ENCODE measurements at regions not wholly inside any gene's neighbourhood (a gene's known extent, or its start where the extent isn't known, plus 50 kb on each side); places are given as distances from the start of the nearest gene placed in this dataset.

DNA sequence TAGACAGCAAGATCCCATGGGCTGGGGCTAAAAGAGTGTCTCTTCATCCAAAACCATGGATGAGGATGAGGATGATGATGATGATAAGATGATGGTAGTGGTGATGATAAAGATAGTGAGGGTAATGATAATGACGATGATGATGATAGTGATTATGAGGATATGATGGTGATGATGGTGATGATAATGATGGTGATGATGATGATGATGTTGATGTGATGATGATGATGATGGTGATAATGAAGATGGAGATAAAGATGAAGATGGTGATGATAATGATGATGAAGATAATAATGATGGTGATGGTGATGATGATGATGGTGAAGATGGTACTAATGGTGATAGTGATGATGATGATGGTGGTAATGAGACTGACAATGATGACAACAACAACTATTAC, 299.5 kb downstream of the NPIPA8 start:
- Histone ChIP-seq H3K36me3 (no peaks in the 10 kb centered on the region), H3K9me3 (no peaks in the 10 kb centered on the region), H3K27me3 (no peaks in the 10 kb centered on the region), H3K4me3 (no peak overlapping the region), H3K4me1 (no peaks in the 10 kb centered on the region), H3K27ac (no peak overlapping the region)
- no peak for TF ChIP-seq CTCF (IDR thresholded peaks at IDR 0.05 in 4 of 5, conservative IDR thresholded peaks at IDR 0.05 in 1 of 5)
- no peak for TF ChIP-seq POLR2A (IDR thresholded peaks at IDR 0.05)
- DNase-seq, result no peak
- ATAC-seq, result no peak
- intact Hi-C loops (cut with DNase I; ENCODE audit: low total_unique reads), result no loop called here
- in situ Hi-C loops (cut with MboI; ENCODE audit: low sequenced_read_pairs in 4 of 4), result no loop called here

GRCh38 chr16:18024611-18025010, 311.9 kb downstream of the NPIPA8 start:
- Histone ChIP-seq H3K9me3 (no peaks in the 10 kb centered on the region), H3K4me1 (no peaks in the 10 kb centered on the region), H3K4me3 (no peak overlapping the region), H3K27ac (no peak overlapping the region), H3K36me3 (no peaks in the 10 kb centered on the region), H3K27me3 (no peaks in the 10 kb centered on the region)
- ATAC-seq (peak; percentile 65 to 66), DNase-seq (no peak)
- TF ChIP-seq CTCF (IDR thresholded peaks at IDR 0.05 in 4 of 5, conservative IDR thresholded peaks at IDR 0.05 in 1 of 5), result no peak
- no peak for TF ChIP-seq POLR2A (IDR thresholded peaks at IDR 0.05)
- in situ Hi-C loops (cut with MboI; ENCODE audit: low sequenced_read_pairs in 4 of 4), result no loop called here
- intact Hi-C loops (cut with DNase I; ENCODE audit: low total_unique reads), result no loop called here

- TF ChIP-seq POLR2A (IDR thresholded peaks at IDR 0.05), result no peak
- TF ChIP-seq CTCF (IDR thresholded peaks at IDR 0.05 in 4 of 5, conservative IDR thresholded peaks at IDR 0.05 in 1 of 5), result no peak
- Histone ChIP-seq H3K27ac (no peak overlapping the region), H3K36me3 (no peaks in the 10 kb centered on the region), H3K4me1 (no peaks in the 10 kb centered on the region), H3K4me3 (no peak overlapping the region), H3K9me3 (no peaks in the 10 kb centered on the region), H3K27me3 (no peaks in the 10 kb centered on the region)
- no peak for ATAC-seq
- in situ Hi-C loops (cut with MboI; ENCODE audit: low sequenced_read_pairs in 4 of 4), result no loop called here
- DNase-seq, result no peak
- intact Hi-C loops (cut with DNase I; ENCODE audit: low total_unique reads), result no loop called here
Observed at GRCh38 chr16:18018376-18018775, 318.2 kb downstream of the NPIPA8 start.

DNA sequence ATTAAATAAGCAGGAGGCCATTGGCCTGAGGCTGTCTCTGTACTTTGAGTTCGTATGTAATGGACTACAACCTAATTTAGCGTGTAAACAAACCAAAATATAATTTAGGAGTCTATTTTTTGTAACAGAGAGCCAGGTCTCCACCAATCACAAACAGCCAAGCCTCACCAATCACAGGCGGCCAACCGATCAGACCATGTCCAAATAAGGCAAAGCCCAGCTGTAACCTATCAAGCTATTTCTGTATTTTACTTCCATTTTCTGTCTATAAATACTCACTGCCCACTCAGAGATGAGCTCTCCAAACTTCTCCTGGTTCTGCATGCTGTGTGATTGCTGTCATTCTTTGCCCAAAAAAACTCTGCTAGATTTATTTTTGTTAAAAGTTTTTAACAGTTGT, 322.7 kb downstream of the NPIPA8 start:
- Histone ChIP-seq H3K4me3 (no peak overlapping the region), H3K36me3 (no peaks in the 10 kb centered on the region), H3K4me1 (no peaks in the 10 kb centered on the region), H3K27ac (no peak overlapping the region), H3K27me3 (no peaks in the 10 kb centered on the region), H3K9me3 (no peaks in the 10 kb centered on the region)
- ATAC-seq (no peak), DNase-seq (no peak)
- in situ Hi-C loops (cut with MboI; ENCODE audit: low sequenced_read_pairs in 4 of 4), result no loop called here
- TF ChIP-seq POLR2A (IDR thresholded peaks at IDR 0.05) (no peak), CTCF (IDR thresholded peaks at IDR 0.05 in 4 of 5, conservative IDR thresholded peaks at IDR 0.05 in 1 of 5) (no peak)
- intact Hi-C loops (cut with DNase I; ENCODE audit: low total_unique reads), result no loop called here

DNA sequence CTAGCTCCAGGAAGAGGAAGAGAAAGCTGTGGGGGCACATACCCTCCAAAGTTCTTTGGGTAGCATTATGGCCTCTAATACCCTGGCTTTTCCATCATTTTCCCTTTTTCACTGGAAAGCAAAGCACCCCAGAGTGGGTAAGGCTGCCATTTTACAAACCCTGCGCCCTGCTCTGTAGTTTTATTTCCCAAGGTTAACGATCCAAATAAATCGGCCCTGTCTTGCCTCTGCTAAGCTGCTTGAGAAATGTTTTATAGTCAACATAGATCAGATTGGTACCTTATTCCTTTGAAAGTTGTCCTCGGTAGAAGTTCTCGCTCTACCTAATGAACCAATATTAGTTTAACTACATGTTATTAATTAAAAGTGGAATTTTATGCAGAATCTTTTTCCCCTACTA, 328.2 kb downstream of the NPIPA8 start:
- intact Hi-C loops (cut with DNase I; ENCODE audit: low total_unique reads) (no loop called here), in situ Hi-C loops (cut with MboI; ENCODE audit: low sequenced_read_pairs in 4 of 4) (no loop called here)
- H3K4me3 ChIP-seq, result no peak overlapping the region

More for the DNA sequence above, 328.2 kb downstream of the NPIPA8 start:
- no peak overlapping the region for H3K27ac ChIP-seq
- no peak for DNase-seq
- no peaks in the 10 kb centered on the region for H3K9me3 ChIP-seq
- H3K27me3 ChIP-seq, result no peaks in the 10 kb centered on the region
- TF ChIP-seq CTCF (IDR thresholded peaks at IDR 0.05 in 4 of 5, conservative IDR thresholded peaks at IDR 0.05 in 1 of 5) (no peak), POLR2A (IDR thresholded peaks at IDR 0.05) (no peak)
- H3K36me3 ChIP-seq, result no peaks in the 10 kb centered on the region
- ATAC-seq, result no peak
- H3K4me1 ChIP-seq, result no peaks in the 10 kb centered on the region
